HCT116 (cell line): ENCODE measurements at regions not wholly inside any gene's neighbourhood (a gene's known extent, or its start where the extent isn't known, plus 50 kb on each side); places are given as distances from the start of the nearest gene placed in this dataset.
"Not testable (repeated sequence)": the region's sequence is repeated elsewhere in the genome, so short reads cannot be mapped to it uniquely, and the experiment has no call there.

Experiments used
- ATAC-seq: fragments of 200-7000 bp; cut with Tn5 transposase; 2 replicates; pipeline ENCODE4 v1.9.1; 2020; ENCODE audit warnings: mild to moderate bottlenecking, moderate library complexity
- BruUV-seq: library from RNA; stranded (reverse); fragments of 400-500 nt; replicated peaks from 2 replicates; lab custom pipeline; 2021; lab: Mats Ljungman, UMichigan
- CTCF ChIA-PET: fragments of 300-600 bp; sonication (Branson Sonifier 250); formaldehyde crosslinking; loops from one replicate; lab custom pipeline; 2021; ENCODE audit warnings: antibody characterized with exemption; lab: Charles Lee
- POLR2A ChIA-PET: fragments of 300-600, 350-600 bp; sonication (Branson Sonifier 250); formaldehyde crosslinking; loops from one replicate; lab custom pipeline; 2021; ENCODE audit warnings: antibody characterized with exemption; lab: Charles Lee
- RAD21 ChIA-PET, 2 experiments: fragments of 300-600 bp; sonication (Branson Sonifier 250); formaldehyde crosslinking; loops; one replicate each; lab custom pipeline; 2023; ENCODE audit warnings: low total read pairs in 2 of 2; ENCODE audit not compliant: uncharacterized antibody in 2 of 2, unreplicated experiment in 2 of 2, low non-redundant PET in 1 of 2; lab: Charles Lee
- DNase-seq: peaks from one replicate; pipeline ENCODE4 v3.0.0-alpha.2; 2010; ENCODE audit warnings: low read depth, low spot score
- H2AFZ ChIP-seq: fragments of 200-600 bp; shearing (Covaris generic), sonication (generic); 2 replicates; pipeline ENCODE4 v1.6.1; 2017; ENCODE audit warnings: low read depth, mixed run types, mixed read lengths, antibody characterized with exemption, low read length; ENCODE audit not compliant: poor library complexity, severe bottlenecking
- H3K27ac ChIP-seq: 2 replicates; pipeline ENCODE4 v1.5.1; 2012; ENCODE audit warnings: low read depth, low read length
- H3K27me3 ChIP-seq: fragments of 200-600 bp; sonication (generic); 2 replicates; pipeline ENCODE4 v1.6.1; 2016; ENCODE audit warnings: mixed run types, low read length, mixed read lengths; ENCODE audit not compliant: insufficient read depth
- H3K36me3 ChIP-seq, 2 experiments: fragments of 200-500 bp in 1 of 2; fragments of 200-600 bp in 1 of 2; sonication (Bioruptor generic) in 1 of 2; sonication (generic) in 1 of 2; 2 replicates each; pipeline versions ENCODE4 v1.5.1 to v1.6.1; 2014 to 2016; ENCODE audit warnings: low read length in 2 of 2, inconsistent platforms in 1 of 2, mixed read lengths in 1 of 2, mixed run types in 1 of 2; ENCODE audit not compliant: insufficient read depth in 2 of 2, control insufficient read depth in 1 of 2
- H3K4me1 ChIP-seq, 2 experiments: fragments of 200-600 bp in 1 of 2; sonication (generic) in 1 of 2; 2 replicates each; pipeline versions ENCODE4 v1.5.1 to v1.6.1; 2012 to 2017; ENCODE audit warnings: low read length in 2 of 2, inconsistent platforms in 1 of 2, mild to moderate bottlenecking in 1 of 2, mixed read lengths in 1 of 2, mixed run types in 1 of 2, moderate library complexity in 1 of 2; ENCODE audit not compliant: insufficient read depth in 2 of 2, control insufficient read depth in 1 of 2
- H3K4me2 ChIP-seq: fragments of 200-600 bp; sonication (generic); 2 replicates; pipeline ENCODE4 v1.6.1; 2017; ENCODE audit warnings: mixed run types, low read length, mixed read lengths
- H3K4me3 ChIP-seq, 2 experiments: fragments of 200-600 bp in 1 of 2; sonication (generic) in 1 of 2; replicated peaks in 1 of 2; 2 replicates each; pipeline ENCODE4 v1.5.1; 2011 to 2016; ENCODE audit warnings: low read length in 2 of 2, control low read depth in 1 of 2, low read depth in 1 of 2, mild to moderate bottlenecking in 1 of 2, mixed read lengths in 1 of 2, mixed run types in 1 of 2
- H3K79me2 ChIP-seq: fragments of 200-600 bp; sonication (generic); 2 replicates; pipeline ENCODE4 v1.6.1; 2017; ENCODE audit warnings: mild to moderate bottlenecking, mixed run types, low read length, moderate library complexity, mixed read lengths; ENCODE audit not compliant: insufficient read depth
- H3K9ac ChIP-seq: fragments of 200-600 bp; sonication (generic); 2 replicates; pipeline ENCODE4 v1.6.1; 2016; ENCODE audit warnings: low read length, mixed read lengths
- H3K9me2 ChIP-seq: fragments of 200-600 bp; sonication (generic), shearing (Covaris generic); 2 replicates; pipeline ENCODE4 v1.6.1; 2017; ENCODE audit warnings: mixed run types, mild to moderate bottlenecking, moderate library complexity; ENCODE audit not compliant: insufficient read depth
- H3K9me3 ChIP-seq, 2 experiments: fragments of 200-500 bp in 1 of 2; fragments of 200-600 bp in 1 of 2; sonication (Bioruptor generic) in 1 of 2; sonication (generic) in 1 of 2; 2 replicates each; pipeline ENCODE4 v1.6.1; 2014 to 2017; ENCODE audit warnings: low read length in 2 of 2, mixed read lengths in 2 of 2, inconsistent platforms in 1 of 2, low read depth in 1 of 2, mild to moderate bottlenecking in 1 of 2, mixed run types in 1 of 2, moderate library complexity in 1 of 2; ENCODE audit not compliant: control insufficient read depth in 1 of 2, insufficient read depth in 1 of 2
- H4K20me1 ChIP-seq: fragments of 200-600 bp; sonication (generic), shearing (Covaris generic); 2 replicates; pipeline ENCODE4 v1.6.1; 2017; ENCODE audit warnings: mixed run types, mild to moderate bottlenecking, moderate library complexity; ENCODE audit not compliant: insufficient read depth
- EZH2phosphoT487 ChIP-seq: fragments of 200-600 bp; IDR thresholded peaks from 2 replicates; pipeline ENCODE4 v1.6.1; 2018; ENCODE audit warnings: antibody characterized with exemption, borderline replicate concordance
- FOSL1 ChIP-seq: IDR thresholded peaks from 2 replicates; pipeline ENCODE4 v1.6.1; 2012; ENCODE audit warnings: low read depth
- RAD21 ChIP-seq: IDR thresholded peaks from 2 replicates; pipeline ENCODE4 v1.6.1; 2012; ENCODE audit warnings: low read depth, mild to moderate bottlenecking
- REST ChIP-seq: IDR thresholded peaks from 2 replicates; pipeline ENCODE4 v1.6.1; 2012; ENCODE audit warnings: low read depth
- intact Hi-C: fragments of 100-400 bp; cut with micrococcal nuclease; formaldehyde crosslinking; loops from 2 replicates; pipeline ENCODE4 v1.10.0; 2022

- POLR2A ChIA-PET = no interaction called here
- no peak overlapping the region for H3K4me2 ChIP-seq
- no peaks in the 10 kb centered on the region for H3K9me3 ChIP-seq
- intact Hi-C loops = no loop called here
- peak; percentile 69 for ATAC-seq
- no peaks in the 10 kb centered on the region for H4K20me1 ChIP-seq
- no peak overlapping the region for H3K4me3 ChIP-seq
- H3K36me3 ChIP-seq = no peaks in the 10 kb centered on the region
- H3K9me2 ChIP-seq = no peaks in the 10 kb centered on the region
- H3K27me3 ChIP-seq = no peaks in the 10 kb centered on the region
- no peak overlapping the region for H2AFZ ChIP-seq
- no peak for TF ChIP-seq EZH2phosphoT487
- TF ChIP-seq RAD21 = peak; percentile 27; the same call in 1 of the 2 replicates
- no peak for TF ChIP-seq REST
- no peak for TF ChIP-seq FOSL1
- TF ChIP-seq, all 23 proteins: peak for 1
- RAD21 ChIA-PET = no interaction called here
- Histone ChIP-seq H3K79me2 (no peaks in the 10 kb centered on the region), H3K27ac (no peak overlapping the region), H3K4me1 (no peaks in the 10 kb centered on the region), H3K9ac (no peak overlapping the region)
- DNase-seq = no peak
- CTCF ChIA-PET = interaction anchor here (1.0 to 1.6 kb wide), 2 partner anchors 63 to 81 kb away, joined by 3 to 4 read pairs; no protein-coding TSS in a partner anchor
- BruUV-seq = no TSS peak
Observed at GRCh38 chr13:76822698-76823267, 63.4 kb downstream of the KCTD12 start.

GRCh38 chr13:76821222-76821621 lies 65.0 kb downstream of the KCTD12 start:
- H3K27me3 ChIP-seq, H2AFZ ChIP-seq, H3K9me3 ChIP-seq, BruUV-seq, ATAC-seq, POLR2A ChIA-PET, H3K4me3 ChIP-seq, H3K9ac ChIP-seq, intact Hi-C loops, H3K79me2 ChIP-seq, DNase-seq, H3K9me2 ChIP-seq, H3K4me1 ChIP-seq, H3K36me3 ChIP-seq, H3K27ac ChIP-seq, H4K20me1 ChIP-seq, CTCF ChIA-PET, H3K4me2 ChIP-seq, RAD21 ChIA-PET: not testable (repeated sequence)
